Umbilical cord (tissue), 1 donor: ENCODE measurements at regions not wholly inside any gene's neighbourhood (a gene's known extent, or its start where the extent isn't known, plus 50 kb on each side); places are given as distances from the start of the nearest gene placed in this dataset.
A peak's percentile ranks its signal among the peaks of the same experiment; 100 is the strongest.

Experiments
- DNase-seq: peaks from one replicate; pipeline ENCODE4 v3.0.0-alpha.2; 2015; ENCODE audit warnings: low spot score

GRCh38 chrX:143206966-143207365, 181.2 kb downstream of the SPANXN4 start:
- peak; percentile 4 for DNase-seq

- no peak for DNase-seq
Observed at GRCh38 chrX:143171703-143172102, 146.0 kb downstream of the SPANXN4 start.

- DNase-seq = no peak
Observed at GRCh38 chrX:143165778-143166177, 140.1 kb downstream of the SPANXN4 start.

- no peak for DNase-seq
Observed at GRCh38 chrX:143139681-143140080, 114.0 kb downstream of the SPANXN4 start.

GRCh38 chrX:143121477-143121876, 95.7 kb downstream of the SPANXN4 start:
- no peak for DNase-seq

- no peak for DNase-seq
Observed at GRCh38 chrX:143115466-143115865, 89.7 kb downstream of the SPANXN4 start.

GRCh38 chrX:143095816-143096215, 70.1 kb downstream of the SPANXN4 start:
- DNase-seq = no peak

GRCh38 chrX:143095321-143095720, 69.6 kb downstream of the SPANXN4 start:
- DNase-seq = peak; percentile 1

GRCh38 chrX:143094417-143095023, 68.8 kb downstream of the SPANXN4 start:
- DNase-seq = no peak
